ENCODE measurements at regions not wholly inside any gene's neighbourhood (a gene's known extent, or its start where the extent isn't known, plus 50 kb on each side); places are given as distances from the start of the nearest gene placed in this dataset.

DNA sequence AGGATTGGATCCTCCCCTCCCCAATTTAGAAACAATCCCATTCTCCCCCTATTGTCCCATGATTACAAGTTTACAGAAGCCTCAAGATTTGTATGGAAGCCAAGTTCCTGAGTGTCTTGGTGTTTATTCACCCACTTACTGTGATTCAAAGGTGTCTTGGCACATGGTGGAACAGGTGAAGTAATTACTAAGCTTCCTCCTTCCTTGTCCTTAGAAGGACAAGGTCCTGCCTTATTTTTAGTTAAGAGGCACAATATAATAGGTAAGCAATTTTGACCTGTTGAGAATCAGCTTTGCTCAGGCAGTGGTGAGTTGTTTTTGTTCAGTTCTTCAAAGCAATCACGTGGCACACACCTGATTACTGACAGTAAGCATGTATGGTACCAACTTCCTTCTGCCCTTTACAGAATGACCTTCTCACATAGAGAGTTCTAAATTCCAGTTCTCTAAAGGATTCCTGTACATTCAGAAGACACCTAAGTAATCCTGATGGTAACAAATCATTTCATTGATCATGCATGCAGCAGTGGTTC, 60.7 kb upstream of the SLC13A1 start:
- no peak for TF ChIP-seq EZH2phosphoT487 (IDR thresholded peaks at IDR 0.05; ENCODE audit: borderline replicate concordance, low read length)
- TF ChIP-seq, protein P1, sequence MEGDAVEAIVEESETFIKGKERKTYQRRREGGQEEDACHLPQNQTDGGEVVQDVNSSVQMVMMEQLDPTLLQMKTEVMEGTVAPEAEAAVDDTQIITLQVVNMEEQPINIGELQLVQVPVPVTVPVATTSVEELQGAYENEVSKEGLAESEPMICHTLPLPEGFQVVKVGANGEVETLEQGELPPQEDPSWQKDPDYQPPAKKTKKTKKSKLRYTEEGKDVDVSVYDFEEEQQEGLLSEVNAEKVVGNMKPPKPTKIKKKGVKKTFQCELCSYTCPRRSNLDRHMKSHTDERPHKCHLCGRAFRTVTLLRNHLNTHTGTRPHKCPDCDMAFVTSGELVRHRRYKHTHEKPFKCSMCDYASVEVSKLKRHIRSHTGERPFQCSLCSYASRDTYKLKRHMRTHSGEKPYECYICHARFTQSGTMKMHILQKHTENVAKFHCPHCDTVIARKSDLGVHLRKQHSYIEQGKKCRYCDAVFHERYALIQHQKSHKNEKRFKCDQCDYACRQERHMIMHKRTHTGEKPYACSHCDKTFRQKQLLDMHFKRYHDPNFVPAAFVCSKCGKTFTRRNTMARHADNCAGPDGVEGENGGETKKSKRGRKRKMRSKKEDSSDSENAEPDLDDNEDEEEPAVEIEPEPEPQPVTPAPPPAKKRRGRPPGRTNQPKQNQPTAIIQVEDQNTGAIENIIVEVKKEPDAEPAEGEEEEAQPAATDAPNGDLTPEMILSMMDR (IDR thresholded peaks at IDR 0.05; ENCODE audit: low read depth, low read length, poor library complexity, severe bottlenecking), result no peak
- Histone ChIP-seq H3K9me2 (replicated peaks; ENCODE audit: control insufficient read depth, low read length) (no peaks in the 10 kb centered on the region), H3K9me3 (ENCODE audit: control insufficient read depth, insufficient read depth, low read length) (no peaks in the 10 kb centered on the region; the same call in 1 of the 2 replicates), H4K20me1 (ENCODE audit: control insufficient read depth, insufficient read depth, low read depth, low read length) (no peaks in the 10 kb centered on the region), H3K27ac (ENCODE audit: low read depth, low read length) (no peak overlapping the region), H3F3A (ENCODE audit: control insufficient read depth, insufficient read depth) (no peaks in the 10 kb centered on the region), H3K27me3 (ENCODE audit: control insufficient read depth, low read length) (no peaks in the 10 kb centered on the region), H3K4me3 (ENCODE audit: low read length) (no peak overlapping the region), H3K4me2 (ENCODE audit: low read length) (no peak overlapping the region), H3K79me2 (ENCODE audit: control insufficient read depth, low read length) (no peaks in the 10 kb centered on the region), H3K36me3 (ENCODE audit: control insufficient read depth, low read length) (no peaks in the 10 kb centered on the region), H3K4me1 (ENCODE audit: control insufficient read depth, low read length) (no peaks in the 10 kb centered on the region)

DNA sequence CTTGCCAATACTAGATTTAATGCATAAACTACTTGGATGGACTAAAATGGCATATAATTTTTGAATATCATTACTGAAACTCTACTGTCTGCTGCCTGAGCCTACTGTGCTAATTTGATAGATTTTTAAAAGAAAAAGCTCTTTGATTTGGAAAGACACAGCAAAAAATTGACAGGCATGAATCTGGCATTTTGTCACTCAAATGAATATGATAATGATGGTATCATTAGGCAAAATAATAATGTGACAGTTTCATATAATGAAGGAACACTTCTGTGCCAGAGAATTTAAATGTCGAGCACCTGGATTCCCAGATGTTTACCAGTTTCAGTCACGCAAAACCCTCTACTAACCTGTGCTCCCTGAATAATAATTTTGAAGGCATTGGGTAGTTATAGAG, 60.0 kb upstream of the SLC13A1 start:
- H3K36me3 ChIP-seq (ENCODE audit: control insufficient read depth, low read length), result no peaks in the 10 kb centered on the region
- H3K4me1 ChIP-seq (ENCODE audit: control insufficient read depth, low read length), result no peaks in the 10 kb centered on the region
- H3K9me3 ChIP-seq (ENCODE audit: control insufficient read depth, insufficient read depth, low read length), result no peaks in the 10 kb centered on the region; the same call in 1 of the 2 replicates
- no peaks in the 10 kb centered on the region for H4K20me1 ChIP-seq (ENCODE audit: control insufficient read depth, insufficient read depth, low read depth, low read length)
- H3K27me3 ChIP-seq (ENCODE audit: control insufficient read depth, low read length), result no peaks in the 10 kb centered on the region
- no peaks in the 10 kb centered on the region for H3F3A ChIP-seq (ENCODE audit: control insufficient read depth, insufficient read depth)
- H3K9me2 ChIP-seq (replicated peaks; ENCODE audit: control insufficient read depth, low read length), result no peaks in the 10 kb centered on the region
- no peaks in the 10 kb centered on the region for H3K79me2 ChIP-seq (ENCODE audit: control insufficient read depth, low read length)
- H3K4me2 ChIP-seq (ENCODE audit: low read length), result no peak overlapping the region
- TF ChIP-seq, protein P1 (IDR thresholded peaks at IDR 0.05; ENCODE audit: low read depth, low read length, poor library complexity, severe bottlenecking), result no peak
- no peak for TF ChIP-seq EZH2phosphoT487 (IDR thresholded peaks at IDR 0.05; ENCODE audit: borderline replicate concordance, low read length)
- no peak overlapping the region for H3K4me3 ChIP-seq (ENCODE audit: low read length)
- no peak overlapping the region for H3K27ac ChIP-seq (ENCODE audit: low read depth, low read length)

Measured in DOHH2 (cell line).